ENCODE measurements at regions not wholly inside any gene's neighbourhood (a gene's known extent, or its start where the extent isn't known, plus 50 kb on each side); places are given as distances from the start of the nearest gene placed in this dataset.

GRCh38 chr12:92462527-92462926 lies 240.3 kb upstream of the PLEKHG7 start:
- no peak for DNase-seq (ENCODE audit: low spot score)

GRCh38 chr12:92462049-92462448 lies 240.7 kb upstream of the PLEKHG7 start:
- DNase-seq (ENCODE audit: low spot score): no peak

- DNase-seq (ENCODE audit: low spot score): no peak
Observed at GRCh38 chr12:92459850-92460249, 242.9 kb upstream of the PLEKHG7 start.

- no peak for DNase-seq (ENCODE audit: low spot score)
Observed at GRCh38 chr12:92458996-92459395, 243.8 kb upstream of the PLEKHG7 start.

GRCh38 chr12:92457458-92458180 lies 245.2 kb upstream of the PLEKHG7 start:
- DNase-seq (ENCODE audit: low spot score): peak; percentile 2

- DNase-seq (ENCODE audit: low spot score): no peak
Observed at GRCh38 chr12:92452763-92453162, 250.0 kb upstream of the PLEKHG7 start.

GRCh38 chr12:92446083-92446460 lies 256.7 kb upstream of the PLEKHG7 start:
- no peak for DNase-seq (ENCODE audit: low spot score)

- DNase-seq (ENCODE audit: low spot score): no peak
Observed at GRCh38 chr12:92445253-92446082, 257.3 kb upstream of the PLEKHG7 start.

- no peak for DNase-seq (ENCODE audit: low spot score)
Observed at GRCh38 chr12:92444763-92445162, 258.0 kb upstream of the PLEKHG7 start.

- DNase-seq (ENCODE audit: low spot score): no peak
Observed at GRCh38 chr12:92442782-92443181, 260.0 kb upstream of the PLEKHG7 start.

GRCh38 chr12:92440072-92440471 lies 262.7 kb upstream of the PLEKHG7 start:
- DNase-seq (ENCODE audit: low spot score): no peak

GRCh38 chr12:92439420-92439805 lies 263.4 kb upstream of the PLEKHG7 start:
- DNase-seq (ENCODE audit: low spot score): peak; percentile 50

GRCh38 chr12:92438641-92439419 lies 264.0 kb upstream of the PLEKHG7 start:
- no peak for DNase-seq (ENCODE audit: low spot score)

- DNase-seq (ENCODE audit: low spot score): no peak
Observed at GRCh38 chr12:92437452-92437851, 265.3 kb upstream of the PLEKHG7 start.

- DNase-seq (ENCODE audit: low spot score): no peak
Observed at GRCh38 chr12:92436856-92437255, 265.9 kb upstream of the PLEKHG7 start.

GRCh38 chr12:92434607-92435025 lies 268.2 kb upstream of the PLEKHG7 start:
- no peak for DNase-seq (ENCODE audit: low spot score)

GRCh38 chr12:92432724-92433441 lies 269.9 kb upstream of the PLEKHG7 start:
- DNase-seq (ENCODE audit: low spot score): no peak

GRCh38 chr12:92431146-92431545 lies 271.6 kb upstream of the PLEKHG7 start:
- no peak for DNase-seq (ENCODE audit: low spot score)

GRCh38 chr12:92426332-92426731 lies 276.5 kb upstream of the PLEKHG7 start:
- no peak for DNase-seq (ENCODE audit: low spot score)

- no peak for DNase-seq (ENCODE audit: low spot score)
Observed at GRCh38 chr12:92425165-92425564, 277.6 kb upstream of the PLEKHG7 start.

GRCh38 chr12:92424338-92424737 lies 278.5 kb upstream of the PLEKHG7 start:
- peak; percentile 34 for DNase-seq (ENCODE audit: low spot score)

- DNase-seq (ENCODE audit: low spot score): peak; percentile 76
Observed at GRCh38 chr12:92421701-92422100, 276.1 kb upstream of the BTG1 start.
